ENCODE measurements at regions not wholly inside any gene's neighbourhood (a gene's known extent, or its start where the extent isn't known, plus 50 kb on each side); places are given as distances from the start of the nearest gene placed in this dataset.

GRCh38 chr14:49969961-49970360 lies 77.1 kb downstream of the ARF6 start:
- Histone ChIP-seq H3K14ac (ENCODE audit: low read length in 2 of 2) (no peak overlapping the region), H4K91ac (ENCODE audit: low read length) (no peak overlapping the region), H3K79me1 (replicated peaks; ENCODE audit: low read length, poor library complexity, severe bottlenecking) (peaks cover 2% of the 10 kb centered on the region), H3K4me1 (ENCODE audit: control insufficient read depth, insufficient read depth, low read depth, low read length) (peaks cover 22% of the 10 kb centered on the region), H3K36me3 (ENCODE audit: control insufficient read depth in 1 of 2, insufficient read depth in 2 of 2, low read depth in 1 of 2, low read length in 2 of 2) (no peaks in the 10 kb centered on the region), H3K18ac (ENCODE audit: low read depth in 1 of 2, low read length in 2 of 2) (peak overlapping the region; percentile 6 to 94), H3K27ac (ENCODE audit: low read length, poor library complexity, severe bottlenecking) (peak overlapping the region; percentile 13), H2BK5ac (ENCODE audit: low read depth, low read length, poor library complexity, severe bottlenecking) (no peak overlapping the region), H4K8ac (ENCODE audit: low read length) (no peak overlapping the region), H2BK120ac (ENCODE audit: low read depth, low read length) (no peak overlapping the region), H3K23ac (ENCODE audit: low read length in 2 of 2) (no peak overlapping the region), H3K9me3 (ENCODE audit: control insufficient read depth, low read length) (no peaks in the 10 kb centered on the region), H3K4ac (ENCODE audit: low read depth in 1 of 2, low read length in 2 of 2) (peak overlapping the region in 1 of 2 experiments; percentile 85), H3K4me3 (ENCODE audit: insufficient read depth in 1 of 2, low read depth in 1 of 2, low read length in 2 of 2) (peak overlapping the region in 1 of 2 experiments; percentile 8), H2BK15ac (ENCODE audit: low read depth, poor library complexity, severe bottlenecking) (peak overlapping the region; percentile 13), H2BK12ac (ENCODE audit: low read length in 2 of 2) (peak overlapping the region; percentile 91 to 93), H2AK5ac (ENCODE audit: low read length, severe bottlenecking) (peak overlapping the region; percentile 73), H3K4me2 (ENCODE audit: low read length, poor library complexity, severe bottlenecking) (no peak overlapping the region), H3K27me3 (ENCODE audit: control insufficient read depth in 1 of 2, insufficient read depth in 1 of 2, low read length in 2 of 2) (no peaks in the 10 kb centered on the region), H2AFZ (ENCODE audit: low read depth, low read length) (no peak overlapping the region), H3K9ac (ENCODE audit: low read length) (peak overlapping the region; percentile 70)
- no peak for DNase-seq
- WGBS, result 95% methylated on average over 5 of the region's 5 CpGs

GRCh38 chr14:49970474-49971147 lies 77.7 kb downstream of the ARF6 start:
- peak overlapping the region in 1 of 2 experiments; percentile 8 for H3K4me3 ChIP-seq (ENCODE audit: insufficient read depth in 1 of 2, low read depth in 1 of 2, low read length in 2 of 2)
- H3K4me1 ChIP-seq (ENCODE audit: control insufficient read depth, insufficient read depth, low read depth, low read length), result peaks cover 20% of the 10 kb centered on the region
- H3K9me3 ChIP-seq (ENCODE audit: control insufficient read depth, low read length), result no peaks in the 10 kb centered on the region
- peak overlapping the region in 1 of 2 experiments; percentile 26 for H3K4ac ChIP-seq (ENCODE audit: low read depth in 1 of 2, low read length in 2 of 2)
- no peak overlapping the region for H2BK120ac ChIP-seq (ENCODE audit: low read depth, low read length)
- WGBS, result 84% methylated on average over 8 of the region's 8 CpGs
- peak overlapping the region in 1 of 2 experiments; percentile 75 for H3K14ac ChIP-seq (ENCODE audit: low read length in 2 of 2)
- peak overlapping the region; percentile 84 for H4K8ac ChIP-seq (ENCODE audit: low read length)
- H4K91ac ChIP-seq (ENCODE audit: low read length), result no peak overlapping the region
- H2BK15ac ChIP-seq (ENCODE audit: low read depth, poor library complexity, severe bottlenecking), result peak overlapping the region; percentile 13
- peak overlapping the region; percentile 73 for H2AK5ac ChIP-seq (ENCODE audit: low read length, severe bottlenecking)
- no peak overlapping the region for H3K23ac ChIP-seq (ENCODE audit: low read length in 2 of 2)
- no peak overlapping the region for H2BK5ac ChIP-seq (ENCODE audit: low read depth, low read length, poor library complexity, severe bottlenecking)
- peak overlapping the region; percentile 70 for H3K9ac ChIP-seq (ENCODE audit: low read length)
- peak overlapping the region; percentile 6 to 94 for H3K18ac ChIP-seq (ENCODE audit: low read depth in 1 of 2, low read length in 2 of 2)
- peak overlapping the region; percentile 91 to 93 for H2BK12ac ChIP-seq (ENCODE audit: low read length in 2 of 2)
- peaks cover 2% of the 10 kb centered on the region for H3K79me1 ChIP-seq (replicated peaks; ENCODE audit: low read length, poor library complexity, severe bottlenecking)
- peak overlapping the region; percentile 13 for H3K27ac ChIP-seq (ENCODE audit: low read length, poor library complexity, severe bottlenecking)
- no peak overlapping the region for H3K4me2 ChIP-seq (ENCODE audit: low read length, poor library complexity, severe bottlenecking)
- H3K27me3 ChIP-seq (ENCODE audit: control insufficient read depth in 1 of 2, insufficient read depth in 1 of 2, low read length in 2 of 2), result no peaks in the 10 kb centered on the region
- H2AFZ ChIP-seq (ENCODE audit: low read depth, low read length), result peak overlapping the region; percentile 72
- H3K36me3 ChIP-seq (ENCODE audit: control insufficient read depth in 1 of 2, insufficient read depth in 2 of 2, low read depth in 1 of 2, low read length in 2 of 2), result no peaks in the 10 kb centered on the region
- peak; percentile 64 for DNase-seq

- H3K4me3 ChIP-seq (ENCODE audit: insufficient read depth in 1 of 2, low read depth in 1 of 2, low read length in 2 of 2), result peak overlapping the region in 1 of 2 experiments; percentile 59
- H3K4me1 ChIP-seq (ENCODE audit: control insufficient read depth, insufficient read depth, low read depth, low read length), result peaks cover 25% of the 10 kb centered on the region
- H3K79me1 ChIP-seq (replicated peaks; ENCODE audit: low read length, poor library complexity, severe bottlenecking), result peaks cover 2% of the 10 kb centered on the region
- peak overlapping the region; percentile 82 for H3K9ac ChIP-seq (ENCODE audit: low read length)
- peak overlapping the region; percentile 19 for H2AK5ac ChIP-seq (ENCODE audit: low read length, severe bottlenecking)
- H3K27ac ChIP-seq (ENCODE audit: low read length, poor library complexity, severe bottlenecking), result peak overlapping the region; percentile 83
- WGBS, result 87% methylated on average over 6 of the region's 9 CpGs
- no peaks in the 10 kb centered on the region for H3K36me3 ChIP-seq (ENCODE audit: control insufficient read depth in 1 of 2, insufficient read depth in 2 of 2, low read depth in 1 of 2, low read length in 2 of 2)
- H3K9me3 ChIP-seq (ENCODE audit: control insufficient read depth, low read length), result no peaks in the 10 kb centered on the region
- peak overlapping the region; percentile 9 to 69 for H3K4ac ChIP-seq (ENCODE audit: low read depth in 1 of 2, low read length in 2 of 2)
- H4K8ac ChIP-seq (ENCODE audit: low read length), result no peak overlapping the region
- H3K23ac ChIP-seq (ENCODE audit: low read length in 2 of 2), result no peak overlapping the region
- DNase-seq, result no peak
- H3K27me3 ChIP-seq (ENCODE audit: control insufficient read depth in 1 of 2, insufficient read depth in 1 of 2, low read length in 2 of 2), result no peaks in the 10 kb centered on the region
- H3K14ac ChIP-seq (ENCODE audit: low read length in 2 of 2), result no peak overlapping the region
- peak overlapping the region; percentile 45 for H2BK5ac ChIP-seq (ENCODE audit: low read depth, low read length, poor library complexity, severe bottlenecking)
- no peak overlapping the region for H4K91ac ChIP-seq (ENCODE audit: low read length)
- peak overlapping the region; percentile 34 to 67 for H3K18ac ChIP-seq (ENCODE audit: low read depth in 1 of 2, low read length in 2 of 2)
- H2AFZ ChIP-seq (ENCODE audit: low read depth, low read length), result peak overlapping the region; percentile 5
- H2BK12ac ChIP-seq (ENCODE audit: low read length in 2 of 2), result peak overlapping the region; percentile 80 to 84
- peak overlapping the region; percentile 17 for H2BK15ac ChIP-seq (ENCODE audit: low read depth, poor library complexity, severe bottlenecking)
- no peak overlapping the region for H3K4me2 ChIP-seq (ENCODE audit: low read length, poor library complexity, severe bottlenecking)
- no peak overlapping the region for H2BK120ac ChIP-seq (ENCODE audit: low read depth, low read length)
Observed at GRCh38 chr14:49971156-49972130, 78.6 kb downstream of the ARF6 start.

Data from mesenchymal stem cell (in vitro differentiated cells and primary cell).